GM12865 (cell line): ENCODE measurements at regions not wholly inside any gene's neighbourhood (a gene's known extent, or its start where the extent isn't known, plus 50 kb on each side); places are given as distances from the start of the nearest gene placed in this dataset.

Experiments
- DNase-seq: peaks from one replicate; pipeline ENCODE4 v3.0.0; 2010; ENCODE audit warnings: low read depth
- H3K4me3 ChIP-seq: 2 replicates; pipeline ENCODE4 v1.5.1; 2011; ENCODE audit warnings: mild to moderate bottlenecking, low read depth, low read length, control low read depth
- CTCF ChIP-seq: IDR thresholded peaks from 2 replicates; pipeline ENCODE4 v1.5.1; 2011; ENCODE audit warnings: low read length, control low read depth, low read depth, inconsistent platforms; ENCODE audit not compliant: insufficient read depth; ENCODE audit errors: missing control alignments

GRCh38 chr6:3608159-3608558 is 143.4 kb downstream of the PXDC1 start:
- no peak for DNase-seq
- TF ChIP-seq CTCF = no peak
- no peak overlapping the region for H3K4me3 ChIP-seq

GRCh38 chr6:3607599-3607998 is 143.9 kb downstream of the PXDC1 start:
- TF ChIP-seq CTCF = no peak
- H3K4me3 ChIP-seq = no peak overlapping the region
- no peak for DNase-seq

GRCh38 chr6:3607171-3607570 is 144.3 kb downstream of the PXDC1 start:
- TF ChIP-seq CTCF = no peak

GRCh38 chr6:3603340-3604130 is 146.7 kb upstream of the SLC22A23 start:
- no peak for DNase-seq
- no peak overlapping the region for H3K4me3 ChIP-seq
- no peak for TF ChIP-seq CTCF

More at GRCh38 chr6:3607171-3607570, 144.3 kb downstream of the PXDC1 start:
- no peak overlapping the region for H3K4me3 ChIP-seq
- no peak for DNase-seq

GRCh38 chr6:3601570-3601969 is 144.7 kb upstream of the SLC22A23 start:
- DNase-seq = no peak
- TF ChIP-seq CTCF = no peak
- H3K4me3 ChIP-seq = no peak overlapping the region

GRCh38 chr6:3597500-3598064 is 140.7 kb upstream of the SLC22A23 start:
- H3K4me3 ChIP-seq = no peak overlapping the region
- DNase-seq = no peak
- TF ChIP-seq CTCF = no peak
